Activated CD8-positive, alpha-beta T cell treated with anti-CD3 and anti-CD28 coated beads for 36 hours (primary cell): ENCODE measurements at regions not wholly inside any gene's neighbourhood (a gene's known extent, or its start where the extent isn't known, plus 50 kb on each side); places are given as distances from the start of the nearest gene placed in this dataset.

Source experiments
- ATAC-seq: fragments of 200-7000 bp; cut with Tn5 transposase; one replicate; pipeline ENCODE4 v1.10.0; 2021; ENCODE audit warnings: mild to moderate bottlenecking, moderate library complexity
- CTCF ChIA-PET: fragments of 350-600 bp; sonication (Branson Sonifier 250); formaldehyde crosslinking; loops from one replicate; lab custom pipeline; 2021; ENCODE audit warnings: antibody characterized with exemption; lab: Charles Lee
- POLR2A ChIA-PET: fragments of 350-600 bp; sonication (Branson Sonifier 250); formaldehyde crosslinking; loops from one replicate; lab custom pipeline; 2021; ENCODE audit warnings: antibody characterized with exemption; lab: Charles Lee
- DNase-seq: peaks from one replicate; pipeline ENCODE4 v3.0.0-alpha.2; 2020
- H3K27ac Mint-ChIP-seq: one replicate; pipeline ENCODE4 v1.8.0; 2021; ENCODE audit warnings: mild to moderate bottlenecking, mixed read lengths
- H3K27me3 Mint-ChIP-seq: one replicate; pipeline ENCODE4 v1.8.0; 2021; ENCODE audit warnings: mixed read lengths
- H3K36me3 Mint-ChIP-seq: one replicate; pipeline ENCODE4 v1.8.0; 2021; ENCODE audit warnings: low read depth, mixed read lengths
- H3K4me1 Mint-ChIP-seq: one replicate; pipeline ENCODE4 v1.8.0; 2021; ENCODE audit warnings: low read depth, mixed read lengths
- H3K4me3 Mint-ChIP-seq: one replicate; pipeline ENCODE4 v1.8.0; 2021; ENCODE audit warnings: mild to moderate bottlenecking, moderate library complexity, mixed read lengths
- H3K9me3 Mint-ChIP-seq: one replicate; pipeline ENCODE4 v1.8.0; 2021; ENCODE audit warnings: mixed read lengths
- CTCF ChIP-seq: fragments of 200-600 bp; IDR thresholded peaks from one replicate; pipeline ENCODE4 v1.8.0; 2022; ENCODE audit warnings: antibody characterized with exemption, mild to moderate bottlenecking
- intact Hi-C: fragments of 100-400 bp; cut with micrococcal nuclease; formaldehyde crosslinking; loops from one replicate; pipeline ENCODE4 v1.10.0; 2022

GRCh38 chr11:15551901-15552851, 437.5 kb downstream of the INSC start:
- H3K36me3 Mint-ChIP-seq: no peaks in the 10 kb centered on the region
- no peak overlapping the region for H3K27ac Mint-ChIP-seq
- no peak for TF ChIP-seq CTCF
- DNase-seq (no peak), ATAC-seq (no peak)
- no peaks in the 10 kb centered on the region for H3K9me3 Mint-ChIP-seq
- ChIA-PET CTCF (no interaction called here), POLR2A (interaction anchor here (0.7 kb wide), 1 partner anchor 420 kb away, joined by 4 read pairs; no protein-coding TSS in a partner anchor)
- no peak overlapping the region for H3K4me3 Mint-ChIP-seq
- H3K27me3 Mint-ChIP-seq: peaks cover 4% of the 10 kb centered on the region
- H3K4me1 Mint-ChIP-seq: no peaks in the 10 kb centered on the region
- intact Hi-C loops: no loop called here

GRCh38 chr11:15555161-15555560, 440.4 kb downstream of the INSC start:
- Mint-ChIP-seq H3K4me3 (no peak overlapping the region), H3K27ac (no peak overlapping the region), H3K36me3 (no peaks in the 10 kb centered on the region), H3K27me3 (peaks cover 4% of the 10 kb centered on the region), H3K4me1 (no peaks in the 10 kb centered on the region), H3K9me3 (no peaks in the 10 kb centered on the region)
- CTCF ChIA-PET: no interaction called here
- no peak for TF ChIP-seq CTCF
- intact Hi-C loops: no loop called here
- ATAC-seq: no peak
- POLR2A ChIA-PET: no interaction called here
- DNase-seq: no peak

- POLR2A ChIA-PET: no interaction called here
- Mint-ChIP-seq H3K4me1 (no peaks in the 10 kb centered on the region), H3K27me3 (peaks cover 4% of the 10 kb centered on the region), H3K4me3 (no peak overlapping the region), H3K36me3 (no peaks in the 10 kb centered on the region), H3K27ac (no peak overlapping the region), H3K9me3 (no peaks in the 10 kb centered on the region)
- no peak for TF ChIP-seq CTCF
- ATAC-seq: no peak
- intact Hi-C loops: no loop called here
- DNase-seq: no peak
- CTCF ChIA-PET: no interaction called here
Measured at GRCh38 chr11:15557457-15558230, 442.9 kb downstream of the INSC start.

- CTCF ChIA-PET: no interaction called here
- Mint-ChIP-seq H3K4me3 (no peak overlapping the region), H3K36me3 (no peaks in the 10 kb centered on the region), H3K9me3 (no peaks in the 10 kb centered on the region), H3K27me3 (peaks cover 4% of the 10 kb centered on the region), H3K4me1 (no peaks in the 10 kb centered on the region), H3K27ac (no peak overlapping the region)
- POLR2A ChIA-PET: no interaction called here
- no peak for TF ChIP-seq CTCF
- ATAC-seq (no peak), DNase-seq (no peak)
- intact Hi-C loops: no loop called here
Measured at GRCh38 chr11:15558513-15559181, 443.9 kb downstream of the INSC start.
